ENCODE measurements at regions not wholly inside any gene's neighbourhood (a gene's known extent, or its start where the extent isn't known, plus 50 kb on each side); places are given as distances from the start of the nearest gene placed in this dataset.

GRCh38 chr2:460861-461260 is 173.0 kb upstream of the ALKAL2 start:
- TF ChIP-seq TAF1 (IDR thresholded peaks at IDR 0.05; ENCODE audit: low read depth, low read length): no peak
- no peak for TF ChIP-seq POLR2AphosphoS5 (IDR thresholded peaks at IDR 0.05; ENCODE audit: low read depth, low read length)
- TF ChIP-seq SPI1 (IDR thresholded peaks at IDR 0.05; ENCODE audit: low read depth, low read length): no peak

Data from GM12891 (cell line).